ENCODE measurements at regions not wholly inside any gene's neighbourhood (a gene's known extent, or its start where the extent isn't known, plus 50 kb on each side); places are given as distances from the start of the nearest gene placed in this dataset.
"Not testable (repeated sequence)": the region's sequence is repeated elsewhere in the genome, so short reads cannot be mapped to it uniquely, and the experiment has no call there.

DNA sequence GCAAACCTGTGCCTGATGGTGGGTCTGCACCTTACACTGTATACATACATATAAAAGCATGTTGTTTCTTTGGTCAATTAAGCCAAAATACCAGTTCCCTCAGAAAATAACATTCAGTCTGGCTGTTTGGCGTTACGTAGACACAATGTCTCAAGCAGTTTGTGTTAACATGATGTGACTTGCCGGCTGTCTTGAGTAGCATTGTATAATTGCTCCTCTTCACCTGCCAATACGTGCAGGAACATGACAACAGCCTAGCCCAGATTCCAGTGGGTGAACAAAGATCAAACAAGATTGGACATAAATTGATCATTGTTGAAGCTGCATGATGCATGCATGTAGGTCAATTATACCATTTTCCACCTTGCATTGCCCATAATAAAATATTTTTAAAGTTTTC, 102.3 kb downstream of the F11 start:
- TF ChIP-seq POLR2A (IDR thresholded peaks at IDR 0.05): no peak
- TF ChIP-seq, protein P1, sequence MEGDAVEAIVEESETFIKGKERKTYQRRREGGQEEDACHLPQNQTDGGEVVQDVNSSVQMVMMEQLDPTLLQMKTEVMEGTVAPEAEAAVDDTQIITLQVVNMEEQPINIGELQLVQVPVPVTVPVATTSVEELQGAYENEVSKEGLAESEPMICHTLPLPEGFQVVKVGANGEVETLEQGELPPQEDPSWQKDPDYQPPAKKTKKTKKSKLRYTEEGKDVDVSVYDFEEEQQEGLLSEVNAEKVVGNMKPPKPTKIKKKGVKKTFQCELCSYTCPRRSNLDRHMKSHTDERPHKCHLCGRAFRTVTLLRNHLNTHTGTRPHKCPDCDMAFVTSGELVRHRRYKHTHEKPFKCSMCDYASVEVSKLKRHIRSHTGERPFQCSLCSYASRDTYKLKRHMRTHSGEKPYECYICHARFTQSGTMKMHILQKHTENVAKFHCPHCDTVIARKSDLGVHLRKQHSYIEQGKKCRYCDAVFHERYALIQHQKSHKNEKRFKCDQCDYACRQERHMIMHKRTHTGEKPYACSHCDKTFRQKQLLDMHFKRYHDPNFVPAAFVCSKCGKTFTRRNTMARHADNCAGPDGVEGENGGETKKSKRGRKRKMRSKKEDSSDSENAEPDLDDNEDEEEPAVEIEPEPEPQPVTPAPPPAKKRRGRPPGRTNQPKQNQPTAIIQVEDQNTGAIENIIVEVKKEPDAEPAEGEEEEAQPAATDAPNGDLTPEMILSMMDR (IDR thresholded peaks at IDR 0.05): no peak
- intact Hi-C loops (cut with DNase I): no loop called here
- ATAC-seq: no peak
- Histone ChIP-seq H3K27ac (no peak overlapping the region), H3K27me3 (no peaks in the 10 kb centered on the region), H3K36me3 (replicated peaks in 1 of 2; ENCODE audit: insufficient read depth in 1 of 2, low read depth in 2 of 2) (no peaks in the 10 kb centered on the region), H3K9me3 (peaks cover 0 to 17% (median 0%) of the 10 kb centered on the region in 3 donors), H3K4me3 (no peak overlapping the region), H3K4me1 (no peaks in the 10 kb centered on the region)
- 88 to 95% methylated on average over 4 of the region's 4 CpGs for WGBS, 2 donors
- no peak for DNase-seq

DNA sequence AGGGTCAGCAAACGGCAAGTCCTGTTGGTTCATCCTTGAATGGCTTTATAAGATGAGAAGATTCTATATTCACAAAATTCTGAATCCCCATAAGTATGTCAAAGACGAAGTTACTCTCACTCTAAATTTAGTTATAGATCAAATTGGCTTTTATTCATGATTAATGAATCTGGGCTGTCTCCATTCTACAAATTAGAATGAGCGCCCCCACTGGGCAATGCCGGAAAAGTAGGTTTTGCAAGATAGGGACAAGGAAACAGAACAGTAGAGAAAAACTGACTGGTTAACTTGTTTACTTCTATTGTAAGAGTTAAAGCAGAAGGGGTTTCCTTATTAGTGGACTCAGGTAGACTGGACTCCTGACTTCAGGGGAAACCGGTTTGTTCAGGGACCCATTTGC, 100.3 kb downstream of the F11 start:
- no peak for ATAC-seq
- no peak for TF ChIP-seq POLR2A (IDR thresholded peaks at IDR 0.05)
- TF ChIP-seq, protein P1 (IDR thresholded peaks at IDR 0.05): no peak
- intact Hi-C loops (cut with DNase I): no loop called here

DNA sequence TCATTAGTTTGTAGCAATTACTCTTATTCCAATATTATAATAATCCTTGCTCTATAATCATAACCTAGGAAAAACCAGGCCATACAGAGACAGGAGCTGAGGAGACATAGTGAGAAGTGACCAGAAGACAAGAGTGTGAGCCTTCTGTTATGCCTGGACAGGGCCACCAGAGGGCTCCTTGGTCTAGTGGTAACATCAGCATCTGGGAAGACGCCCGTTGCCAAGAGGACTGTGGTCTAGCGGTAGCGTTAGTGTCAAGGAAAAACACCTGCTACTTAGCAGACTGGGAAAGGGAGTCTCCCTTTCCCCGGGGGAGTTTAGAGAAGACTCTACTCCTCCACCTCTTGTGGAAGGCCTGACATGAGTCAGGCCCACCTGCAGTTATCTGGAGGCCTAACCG, 97.0 kb downstream of the F11 start:
- H3K36me3 ChIP-seq (replicated peaks in 1 of 2; ENCODE audit: insufficient read depth in 1 of 2, low read depth in 2 of 2); H3K4me1 ChIP-seq; H3K27ac ChIP-seq; H3K27me3 ChIP-seq; intact Hi-C loops (cut with DNase I); H3K4me3 ChIP-seq; ATAC-seq: not testable (repeated sequence)
- peak in 1 of 4 donors; percentile 15 for DNase-seq
- WGBS, 2 donors: 88 to 90% methylated on average over 6 of the region's 6 CpGs
- peaks cover 0 to 20% (median 0%) of the 10 kb centered on the region in 3 donors for H3K9me3 ChIP-seq

More for the DNA sequence above, 100.3 kb downstream of the F11 start:
- Histone ChIP-seq H3K27ac (no peak overlapping the region), H3K27me3 (no peaks in the 10 kb centered on the region), H3K4me1 (no peaks in the 10 kb centered on the region), H3K9me3 (peaks cover 0 to 20% (median 0%) of the 10 kb centered on the region in 3 donors), H3K36me3 (replicated peaks in 1 of 2; ENCODE audit: insufficient read depth in 1 of 2, low read depth in 2 of 2) (no peaks in the 10 kb centered on the region), H3K4me3 (no peak overlapping the region)
- 79 to 91% methylated on average over 5 of the region's 5 CpGs for WGBS, 2 donors
- DNase-seq: no peak

DNA sequence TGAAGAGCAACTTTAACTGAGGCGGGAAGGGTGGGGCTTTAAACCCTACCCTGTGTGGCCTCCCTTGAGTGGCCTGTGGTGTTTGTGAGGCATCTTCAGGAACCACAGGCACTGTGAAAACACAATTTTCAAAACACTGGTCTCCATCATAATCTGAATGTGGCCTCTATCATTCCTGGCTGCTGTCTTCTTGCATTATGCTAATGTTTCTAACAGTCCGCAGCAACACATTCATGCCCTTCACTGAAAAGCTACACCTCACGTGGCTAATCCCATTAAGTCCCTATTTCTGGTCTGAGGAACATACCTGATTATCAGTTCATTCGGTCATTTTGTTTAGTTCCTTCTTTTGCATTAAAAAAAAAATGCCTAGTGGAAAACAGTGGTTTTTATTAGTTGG, 94.6 kb downstream of the F11 start:
- DNase-seq (no peak), ATAC-seq (no peak)
- Histone ChIP-seq H3K4me3 (no peak overlapping the region), H3K4me1 (no peaks in the 10 kb centered on the region), H3K27ac (no peak overlapping the region), H3K27me3 (no peaks in the 10 kb centered on the region), H3K36me3 (replicated peaks in 1 of 2; ENCODE audit: insufficient read depth in 1 of 2, low read depth in 2 of 2) (no peaks in the 10 kb centered on the region), H3K9me3 (peaks cover 0 to 20% (median 0%) of the 10 kb centered on the region in 3 donors)
- 87 to 93% methylated on average over 4 of the region's 4 CpGs for WGBS, 2 donors
- intact Hi-C loops (cut with DNase I): no loop called here
- no peak for TF ChIP-seq POLR2A (IDR thresholded peaks at IDR 0.05)
- TF ChIP-seq, protein P1 (IDR thresholded peaks at IDR 0.05): no peak

DNA sequence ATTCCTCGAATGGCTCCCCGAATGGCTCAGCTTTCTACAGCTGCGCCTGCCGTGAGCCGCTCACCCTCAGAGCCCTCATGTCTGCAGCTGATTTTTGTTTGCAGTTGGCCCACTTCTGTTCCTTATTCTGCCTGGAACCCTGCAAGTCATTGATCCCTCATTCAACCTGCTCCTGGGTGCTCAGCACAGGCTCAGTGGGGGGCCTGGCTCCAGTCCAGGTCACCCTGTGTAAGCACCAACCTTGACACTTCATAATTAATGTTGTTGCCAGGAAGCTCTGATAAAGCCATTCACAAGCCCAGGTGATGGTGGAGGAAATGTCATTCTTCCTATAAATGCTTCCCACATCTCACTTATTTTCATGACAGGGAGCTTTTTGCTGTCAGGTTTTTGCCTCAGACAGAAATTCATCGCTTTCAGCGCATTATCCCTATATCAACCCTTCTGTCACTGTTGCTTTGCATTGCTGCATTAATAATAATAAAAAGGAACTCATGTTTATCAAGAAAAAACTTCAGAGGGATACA, 85.7 kb downstream of the F11 start:
- 44 to 69% methylated on average over 7 of the region's 7 CpGs for WGBS, 2 donors
- H3K4me1 ChIP-seq: peaks cover 33% of the 10 kb centered on the region
- H3K27ac ChIP-seq: peak overlapping the region; percentile 57 to 72 (median 72)
- peak; percentile 68 to 83 (median 81) for DNase-seq
- no peak overlapping the region for H3K4me3 ChIP-seq
- TF ChIP-seq, protein P1 (IDR thresholded peaks at IDR 0.05): no peak
- peak in 1 of 3 donors; percentile 23 for TF ChIP-seq POLR2A (IDR thresholded peaks at IDR 0.05)
- intact Hi-C loops (cut with DNase I): no loop called here
- no peaks in the 10 kb centered on the region for H3K36me3 ChIP-seq (replicated peaks in 1 of 2; ENCODE audit: insufficient read depth in 1 of 2, low read depth in 2 of 2)
- ATAC-seq: peak; percentile 80
- no peaks in the 10 kb centered on the region for H3K9me3 ChIP-seq
- no peaks in the 10 kb centered on the region for H3K27me3 ChIP-seq

Measured in body of pancreas (tissue), 4 donors.